ENCODE measurements at regions not wholly inside any gene's neighbourhood (a gene's known extent, or its start where the extent isn't known, plus 50 kb on each side); places are given as distances from the start of the nearest gene placed in this dataset.
"Not testable (repeated sequence)": the region's sequence is repeated elsewhere in the genome, so short reads cannot be mapped to it uniquely, and the experiment has no call there.

- H3K4me3 ChIP-seq (ENCODE audit: control insufficient read depth, low read depth, low read length): no peak overlapping the region
Measured at GRCh38 chr4:146053891-146054290, 115.3 kb upstream of the ZNF827 start.

DNA sequence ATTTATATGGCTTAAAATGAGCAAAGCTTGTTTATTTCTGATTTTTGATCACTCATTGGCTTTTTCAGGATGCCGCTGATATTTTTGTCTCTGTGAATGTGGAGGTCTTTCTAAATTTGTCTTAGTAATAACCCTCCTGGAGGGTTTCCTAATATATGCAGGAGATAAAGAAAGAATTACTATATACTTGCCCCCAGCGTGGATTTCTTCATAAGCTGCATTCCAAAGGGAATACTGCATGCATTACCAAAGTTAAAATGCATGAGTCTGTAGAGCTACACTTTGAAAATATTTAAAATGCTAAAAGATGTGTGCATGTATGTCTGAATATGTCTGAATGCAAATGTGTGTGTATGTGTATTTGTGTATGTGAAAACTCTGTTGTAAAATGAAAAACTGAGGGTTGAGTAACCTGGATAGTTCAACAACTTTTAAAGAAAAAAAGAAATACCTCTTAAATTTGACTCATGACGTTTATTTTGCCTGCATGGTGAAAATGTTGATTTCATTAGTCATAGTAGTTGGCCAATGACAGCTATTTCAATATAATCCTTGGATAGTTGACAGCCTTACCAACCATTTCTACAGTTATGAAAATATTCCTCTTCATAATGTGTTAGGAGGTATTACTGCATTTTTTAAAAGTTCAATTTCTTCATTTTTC is 113.2 kb upstream of the ZNF827 start:
- no peak overlapping the region for H3K4me3 ChIP-seq (ENCODE audit: control insufficient read depth, low read depth, low read length)
- TF ChIP-seq CTCF (conservative IDR thresholded peaks at IDR 0.05; ENCODE audit: control insufficient read depth, insufficient read depth, low read depth, low read length): no peak
- peak; percentile 70 for DNase-seq (ENCODE audit: low read depth)

More at GRCh38 chr4:146053891-146054290, 115.3 kb upstream of the ZNF827 start:
- no peak for DNase-seq (ENCODE audit: low read depth)
- TF ChIP-seq CTCF (conservative IDR thresholded peaks at IDR 0.05; ENCODE audit: control insufficient read depth, insufficient read depth, low read depth, low read length): no peak

DNA sequence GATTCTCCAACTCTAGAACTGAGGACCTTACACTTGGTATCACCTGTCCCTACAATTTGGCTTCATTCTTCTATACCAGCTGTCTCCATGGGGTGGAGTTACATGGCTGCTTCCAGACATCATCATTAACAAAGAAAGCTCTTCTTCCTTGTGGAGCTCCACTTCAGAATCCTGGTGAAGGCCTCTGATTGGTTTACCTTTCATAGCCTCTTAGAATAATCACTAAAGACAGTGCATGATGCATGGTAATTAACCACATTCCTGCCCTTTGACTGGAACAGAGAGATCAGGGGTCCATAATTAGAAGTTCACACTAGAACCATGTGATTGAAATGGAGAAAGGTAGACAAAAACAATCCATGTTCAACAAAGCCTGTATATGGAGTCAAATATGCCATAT is 112.6 kb upstream of the ZNF827 start:
- TF ChIP-seq CTCF (conservative IDR thresholded peaks at IDR 0.05; ENCODE audit: control insufficient read depth, insufficient read depth, low read depth, low read length): no peak
- DNase-seq (ENCODE audit: low read depth): no peak
- no peak overlapping the region for H3K4me3 ChIP-seq (ENCODE audit: control insufficient read depth, low read depth, low read length)

GRCh38 chr4:146049802-146050201 is 111.2 kb upstream of the ZNF827 start:
- no peak for DNase-seq (ENCODE audit: low read depth)
- no peak for TF ChIP-seq CTCF (conservative IDR thresholded peaks at IDR 0.05; ENCODE audit: control insufficient read depth, insufficient read depth, low read depth, low read length)
- H3K4me3 ChIP-seq (ENCODE audit: control insufficient read depth, low read depth, low read length): no peak overlapping the region

- not testable (repeated sequence) for H3K4me3 ChIP-seq (ENCODE audit: control insufficient read depth, low read depth, low read length); DNase-seq (ENCODE audit: low read depth)
Measured at GRCh38 chr4:146047768-146048167, 109.1 kb upstream of the ZNF827 start.

- no peak overlapping the region for H3K4me3 ChIP-seq (ENCODE audit: control insufficient read depth, low read depth, low read length)
- TF ChIP-seq CTCF (conservative IDR thresholded peaks at IDR 0.05; ENCODE audit: control insufficient read depth, insufficient read depth, low read depth, low read length): no peak
- DNase-seq (ENCODE audit: low read depth): no peak
Measured at GRCh38 chr4:146041139-146042004, 102.7 kb upstream of the ZNF827 start.

DNA sequence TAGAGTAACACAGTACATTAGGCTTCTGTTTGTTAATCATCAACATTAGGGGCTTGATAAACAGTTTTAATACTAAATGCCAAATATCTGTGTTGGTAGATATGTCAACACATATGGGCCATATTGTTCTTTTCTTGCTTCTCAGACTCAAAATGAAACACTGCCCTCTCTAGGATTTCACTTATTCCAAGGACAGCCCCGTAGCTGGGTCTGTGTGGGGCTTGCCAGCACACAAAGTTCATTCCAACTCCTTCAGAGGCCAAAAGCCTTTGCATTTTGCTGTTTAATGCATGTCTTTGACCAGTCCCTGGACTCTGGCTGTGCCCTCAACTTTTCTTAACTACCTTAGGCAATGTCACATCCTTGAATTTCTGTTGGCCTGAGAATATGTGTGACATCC is 102.0 kb upstream of the ZNF827 start:
- DNase-seq (ENCODE audit: low read depth): no peak
- no peak for TF ChIP-seq CTCF (conservative IDR thresholded peaks at IDR 0.05; ENCODE audit: control insufficient read depth, insufficient read depth, low read depth, low read length)
- no peak overlapping the region for H3K4me3 ChIP-seq (ENCODE audit: control insufficient read depth, low read depth, low read length)

All from fibroblast of mammary gland (primary cell).